Spleen (tissue), 7 donors: ENCODE measurements at regions not wholly inside any gene's neighbourhood (a gene's known extent, or its start where the extent isn't known, plus 50 kb on each side); places are given as distances from the start of the nearest gene placed in this dataset.

Source experiments
- POLR2A ChIP-seq, 3 donors: fragments of 450-650 bp; IDR thresholded peaks; one replicate each; pipeline ENCODE4 v1.5.1; 2017; ENCODE audit warnings: antibody characterized with exemption in 3 of 3, mild to moderate bottlenecking in 1 of 3
- POLR2AphosphoS5 ChIP-seq, 3 donors: sonication (generic); formaldehyde crosslinking; IDR thresholded peaks; one replicate each; pipeline ENCODE4 v1.5.1; 2017; ENCODE audit warnings: antibody characterized with exemption in 3 of 3
- TF ChIP-seq, protein P1 (sequence below), 11 experiments: fragments of 200-600 bp in 7 of 11; fragments of 450-650 bp in 4 of 11; sonication (generic) in 4 of 11; IDR thresholded peaks in 8 of 11; conservative IDR thresholded peaks in 3 of 11; 1 replicate in 7 of 11; 2 replicates in 4 of 11; pipeline versions ENCODE4 v1.4.0 to v1.8.0; 2016 to 2021; ENCODE audit warnings: antibody characterized with exemption in 11 of 11, inconsistent platforms in 4 of 11, mild to moderate bottlenecking in 1 of 11
- donor health status: DM: no; HTN: no; CAD: no; lungs with moderate emphysema.
- donor health status: DM: no; HTN: no; CAD: no.
- donor health status: DM: no; HTN: no; CAD: no.

DNA sequence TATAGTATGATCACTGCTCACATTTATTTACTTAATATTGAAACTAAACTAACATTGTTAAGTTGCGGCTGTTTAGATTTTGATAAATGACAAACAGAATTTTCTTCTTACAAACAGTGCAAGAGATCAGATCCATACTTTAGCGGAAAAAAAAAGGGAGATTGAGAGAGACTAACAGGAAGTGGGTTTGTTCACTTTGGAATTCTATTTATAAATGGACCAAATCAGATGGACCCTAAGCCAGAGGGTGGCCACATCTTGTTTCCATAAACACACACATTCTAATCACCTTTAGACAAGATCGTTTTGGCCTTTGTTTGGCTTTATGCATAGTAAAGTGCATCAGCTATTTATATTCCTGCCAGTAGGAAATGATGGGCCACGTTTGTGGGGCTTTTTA lies 381.4 kb upstream of the CD180 start:
- TF ChIP-seq, protein P1, sequence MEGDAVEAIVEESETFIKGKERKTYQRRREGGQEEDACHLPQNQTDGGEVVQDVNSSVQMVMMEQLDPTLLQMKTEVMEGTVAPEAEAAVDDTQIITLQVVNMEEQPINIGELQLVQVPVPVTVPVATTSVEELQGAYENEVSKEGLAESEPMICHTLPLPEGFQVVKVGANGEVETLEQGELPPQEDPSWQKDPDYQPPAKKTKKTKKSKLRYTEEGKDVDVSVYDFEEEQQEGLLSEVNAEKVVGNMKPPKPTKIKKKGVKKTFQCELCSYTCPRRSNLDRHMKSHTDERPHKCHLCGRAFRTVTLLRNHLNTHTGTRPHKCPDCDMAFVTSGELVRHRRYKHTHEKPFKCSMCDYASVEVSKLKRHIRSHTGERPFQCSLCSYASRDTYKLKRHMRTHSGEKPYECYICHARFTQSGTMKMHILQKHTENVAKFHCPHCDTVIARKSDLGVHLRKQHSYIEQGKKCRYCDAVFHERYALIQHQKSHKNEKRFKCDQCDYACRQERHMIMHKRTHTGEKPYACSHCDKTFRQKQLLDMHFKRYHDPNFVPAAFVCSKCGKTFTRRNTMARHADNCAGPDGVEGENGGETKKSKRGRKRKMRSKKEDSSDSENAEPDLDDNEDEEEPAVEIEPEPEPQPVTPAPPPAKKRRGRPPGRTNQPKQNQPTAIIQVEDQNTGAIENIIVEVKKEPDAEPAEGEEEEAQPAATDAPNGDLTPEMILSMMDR (IDR thresholded peaks at IDR 0.05 in 8 of 11, conservative IDR thresholded peaks at IDR 0.05 in 3 of 11) = no peak
- TF ChIP-seq POLR2AphosphoS5 (IDR thresholded peaks at IDR 0.05) = no peak
- no peak for TF ChIP-seq POLR2A (IDR thresholded peaks at IDR 0.05)
